ENCODE measurements at regions not wholly inside any gene's neighbourhood (a gene's known extent, or its start where the extent isn't known, plus 50 kb on each side); places are given as distances from the start of the nearest gene placed in this dataset.

- TF ChIP-seq FOXP2 (optimal IDR thresholded peaks at IDR 0.05; ENCODE audit: borderline replicate concordance, extremely low read depth, extremely low read length, insufficient read depth) = no peak
- TF ChIP-seq, protein P1, sequence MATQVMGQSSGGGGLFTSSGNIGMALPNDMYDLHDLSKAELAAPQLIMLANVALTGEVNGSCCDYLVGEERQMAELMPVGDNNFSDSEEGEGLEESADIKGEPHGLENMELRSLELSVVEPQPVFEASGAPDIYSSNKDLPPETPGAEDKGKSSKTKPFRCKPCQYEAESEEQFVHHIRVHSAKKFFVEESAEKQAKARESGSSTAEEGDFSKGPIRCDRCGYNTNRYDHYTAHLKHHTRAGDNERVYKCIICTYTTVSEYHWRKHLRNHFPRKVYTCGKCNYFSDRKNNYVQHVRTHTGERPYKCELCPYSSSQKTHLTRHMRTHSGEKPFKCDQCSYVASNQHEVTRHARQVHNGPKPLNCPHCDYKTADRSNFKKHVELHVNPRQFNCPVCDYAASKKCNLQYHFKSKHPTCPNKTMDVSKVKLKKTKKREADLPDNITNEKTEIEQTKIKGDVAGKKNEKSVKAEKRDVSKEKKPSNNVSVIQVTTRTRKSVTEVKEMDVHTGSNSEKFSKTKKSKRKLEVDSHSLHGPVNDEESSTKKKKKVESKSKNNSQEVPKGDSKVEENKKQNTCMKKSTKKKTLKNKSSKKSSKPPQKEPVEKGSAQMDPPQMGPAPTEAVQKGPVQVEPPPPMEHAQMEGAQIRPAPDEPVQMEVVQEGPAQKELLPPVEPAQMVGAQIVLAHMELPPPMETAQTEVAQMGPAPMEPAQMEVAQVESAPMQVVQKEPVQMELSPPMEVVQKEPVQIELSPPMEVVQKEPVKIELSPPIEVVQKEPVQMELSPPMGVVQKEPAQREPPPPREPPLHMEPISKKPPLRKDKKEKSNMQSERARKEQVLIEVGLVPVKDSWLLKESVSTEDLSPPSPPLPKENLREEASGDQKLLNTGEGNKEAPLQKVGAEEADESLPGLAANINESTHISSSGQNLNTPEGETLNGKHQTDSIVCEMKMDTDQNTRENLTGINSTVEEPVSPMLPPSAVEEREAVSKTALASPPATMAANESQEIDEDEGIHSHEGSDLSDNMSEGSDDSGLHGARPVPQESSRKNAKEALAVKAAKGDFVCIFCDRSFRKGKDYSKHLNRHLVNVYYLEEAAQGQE (IDR thresholded peaks at IDR 0.05; ENCODE audit: insufficient read depth in 1 of 2, low read depth in 2 of 2, low read length in 2 of 2) = no peak
- TF ChIP-seq SIN3A (IDR thresholded peaks at IDR 0.05; ENCODE audit: borderline replicate concordance, insufficient read depth, low read length) = no peak
- no peak for TF ChIP-seq TAF1 (IDR thresholded peaks at IDR 0.05; ENCODE audit: borderline replicate concordance, insufficient read depth, low read length)
- TF ChIP-seq POLR2AphosphoS5 (IDR thresholded peaks at IDR 0.05; ENCODE audit: low read depth, low read length) = no peak
Observed at GRCh38 chr4:60913671-60914070, 286.5 kb upstream of the ADGRL3 start.

DNA sequence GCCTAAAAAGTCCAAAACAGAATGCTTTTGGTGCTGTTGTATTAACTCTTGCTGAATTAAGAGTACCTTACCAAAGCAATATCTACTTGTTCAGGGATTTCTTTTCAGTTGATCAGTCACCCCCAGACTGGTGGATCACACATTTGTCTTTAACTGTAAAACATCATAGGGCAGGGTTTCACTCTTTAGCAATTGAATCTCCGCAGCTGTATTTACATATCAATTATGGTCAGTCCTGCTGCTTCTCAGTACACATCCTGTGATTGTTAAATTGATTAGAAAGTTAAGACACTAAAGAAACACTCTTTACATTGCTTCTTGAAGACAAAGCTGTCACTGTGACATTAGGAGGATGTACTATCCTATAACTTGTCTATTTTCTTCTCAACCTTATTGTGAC lies 277.1 kb upstream of the ADGRL3 start:
- TF ChIP-seq, protein P1 (IDR thresholded peaks at IDR 0.05; ENCODE audit: insufficient read depth in 1 of 2, low read depth in 2 of 2, low read length in 2 of 2) = no peak
- TF ChIP-seq TAF1 (IDR thresholded peaks at IDR 0.05; ENCODE audit: borderline replicate concordance, insufficient read depth, low read length) = no peak
- no peak for TF ChIP-seq SIN3A (IDR thresholded peaks at IDR 0.05; ENCODE audit: borderline replicate concordance, insufficient read depth, low read length)
- no peak for TF ChIP-seq FOXP2 (optimal IDR thresholded peaks at IDR 0.05; ENCODE audit: borderline replicate concordance, extremely low read depth, extremely low read length, insufficient read depth)
- no peak for TF ChIP-seq POLR2AphosphoS5 (IDR thresholded peaks at IDR 0.05; ENCODE audit: low read depth, low read length)

DNA sequence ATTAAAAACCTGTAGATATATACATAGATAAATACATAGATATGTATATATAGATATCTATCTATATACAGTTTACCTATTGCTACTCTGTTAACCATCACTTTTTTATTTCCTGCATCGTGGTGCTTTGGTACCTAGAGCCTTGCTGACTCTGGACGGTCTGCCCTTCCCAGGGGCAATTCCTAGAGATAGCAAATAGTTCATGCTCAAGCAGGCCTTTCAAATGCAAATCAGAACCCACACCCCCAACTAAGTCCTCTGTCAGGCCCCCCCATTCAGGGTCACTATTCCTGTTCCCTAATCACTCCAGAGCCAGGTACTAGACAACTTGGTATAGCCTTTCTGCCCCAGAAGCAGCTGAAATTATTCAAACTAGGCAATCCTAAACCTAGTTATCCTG lies 273.5 kb upstream of the ADGRL3 start:
- TF ChIP-seq POLR2AphosphoS5 (IDR thresholded peaks at IDR 0.05; ENCODE audit: low read depth, low read length) = no peak
- no peak for TF ChIP-seq TAF1 (IDR thresholded peaks at IDR 0.05; ENCODE audit: borderline replicate concordance, insufficient read depth, low read length)
- TF ChIP-seq, protein P1 (IDR thresholded peaks at IDR 0.05; ENCODE audit: insufficient read depth in 1 of 2, low read depth in 2 of 2, low read length in 2 of 2) = no peak
- no peak for TF ChIP-seq SIN3A (IDR thresholded peaks at IDR 0.05; ENCODE audit: borderline replicate concordance, insufficient read depth, low read length)
- TF ChIP-seq FOXP2 (optimal IDR thresholded peaks at IDR 0.05; ENCODE audit: borderline replicate concordance, extremely low read depth, extremely low read length, insufficient read depth) = no peak

DNA sequence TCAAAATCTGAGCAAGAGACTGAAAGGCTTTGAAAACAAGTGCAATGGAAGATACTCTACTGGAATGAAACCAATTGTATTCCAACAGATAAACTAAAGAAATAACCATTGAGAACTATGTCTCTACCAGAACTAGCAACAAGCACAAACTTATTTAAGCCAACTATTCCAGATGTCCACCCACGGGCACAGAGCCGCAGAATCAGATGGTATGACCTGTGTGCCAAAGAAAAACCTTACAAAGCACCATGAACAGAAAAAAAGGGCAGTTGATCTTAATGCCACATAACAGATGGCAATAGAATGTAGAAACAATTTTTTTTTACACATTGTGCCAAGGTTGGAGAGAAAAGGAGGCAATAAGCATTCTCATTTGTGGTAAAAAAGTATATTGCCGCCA lies 269.3 kb upstream of the ADGRL3 start:
- TF ChIP-seq TAF1 (IDR thresholded peaks at IDR 0.05; ENCODE audit: borderline replicate concordance, insufficient read depth, low read length) = no peak
- no peak for TF ChIP-seq SIN3A (IDR thresholded peaks at IDR 0.05; ENCODE audit: borderline replicate concordance, insufficient read depth, low read length)
- no peak for TF ChIP-seq POLR2AphosphoS5 (IDR thresholded peaks at IDR 0.05; ENCODE audit: low read depth, low read length)
- TF ChIP-seq, protein P1 (IDR thresholded peaks at IDR 0.05; ENCODE audit: insufficient read depth in 1 of 2, low read depth in 2 of 2, low read length in 2 of 2) = no peak
- no peak for TF ChIP-seq FOXP2 (optimal IDR thresholded peaks at IDR 0.05; ENCODE audit: borderline replicate concordance, extremely low read depth, extremely low read length, insufficient read depth)

Data from PFSK-1 (cell line).